Hepatocyte (in vitro differentiated cells): ENCODE measurements at regions not wholly inside any gene's neighbourhood (a gene's known extent, or its start where the extent isn't known, plus 50 kb on each side); places are given as distances from the start of the nearest gene placed in this dataset.

Experiments
- DNase-seq: peaks from one replicate; pipeline ENCODE4 v3.0.0-alpha.2; 2016; ENCODE audit warnings: low spot score
- H2AFZ ChIP-seq: fragments of 200-600 bp; sonication (generic); 2 replicates; pipeline ENCODE4 v1.6.0; 2016; ENCODE audit warnings: antibody characterized with exemption, mild to moderate bottlenecking
- H3K27ac ChIP-seq: fragments of 200-600 bp; sonication (generic); 2 replicates; pipeline ENCODE4 v1.5.1; 2016; ENCODE audit warnings: mild to moderate bottlenecking
- H3K27me3 ChIP-seq: fragments of 200-600 bp; sonication (generic); 2 replicates; pipeline ENCODE4 v1.6.1; 2016
- H3K36me3 ChIP-seq: fragments of 200-600 bp; sonication (generic); replicated peaks from 2 replicates; pipeline ENCODE4 v1.5.1; 2016; ENCODE audit warnings: low read depth; ENCODE audit not compliant: insufficient read depth
- H3K4me1 ChIP-seq: fragments of 200-600 bp; sonication (generic); 2 replicates; pipeline ENCODE4 v1.5.1; 2016; ENCODE audit warnings: mild to moderate bottlenecking, moderate library complexity; ENCODE audit not compliant: insufficient read depth
- H3K4me2 ChIP-seq: fragments of 200-600 bp; sonication (generic); 2 replicates; pipeline ENCODE4 v1.6.0; 2016
- H3K4me3 ChIP-seq: fragments of 200-600 bp; sonication (generic); 2 replicates; pipeline ENCODE4 v1.5.1; 2016; ENCODE audit warnings: mild to moderate bottlenecking
- H3K79me2 ChIP-seq: fragments of 200-600 bp; sonication (generic); 2 replicates; pipeline ENCODE4 v1.6.0; 2017; ENCODE audit warnings: mild to moderate bottlenecking
- H3K9me2 ChIP-seq: fragments of 200-600 bp; sonication (generic); replicated peaks from 2 replicates; pipeline ENCODE4 v1.6.0; 2017; ENCODE audit warnings: mild to moderate bottlenecking; ENCODE audit not compliant: insufficient read depth
- H3K9me3 ChIP-seq: fragments of 200-600 bp; sonication (generic); 2 replicates; pipeline ENCODE4 v1.5.1; 2016; ENCODE audit warnings: low read depth, mild to moderate bottlenecking
- H4K20me1 ChIP-seq: fragments of 200-600 bp; sonication (generic); 2 replicates; pipeline ENCODE4 v1.6.0; 2016; ENCODE audit warnings: mild to moderate bottlenecking; ENCODE audit not compliant: insufficient read depth, poor library complexity, severe bottlenecking
- EZH2 ChIP-seq: fragments of 200-600 bp; sonication (generic); IDR thresholded peaks from 2 replicates; pipeline ENCODE4 v1.6.1; 2016; ENCODE audit warnings: antibody characterized with exemption, mild to moderate bottlenecking, borderline replicate concordance
- EZH2phosphoT487 ChIP-seq: fragments of 200-600 bp; sonication (generic); IDR thresholded peaks from one replicate; pipeline ENCODE4 v1.6.1; 2018; ENCODE audit warnings: antibody characterized with exemption, mild to moderate bottlenecking, low read depth, moderate library complexity; ENCODE audit not compliant: unreplicated experiment, severe bottlenecking
- WGBS: methylation state at CpG from one replicate; pipeline ENCODE4 v1.1.6; 2016; ENCODE audit warnings: low lambda C conversion rate; ENCODE audit errors: missing lambda C conversion rate; 5-methylcytosine and 5-hydroxymethylcytosine counted together
- TF ChIP-seq, protein P1 (sequence below): fragments of 200-600 bp; sonication (generic); IDR thresholded peaks from 2 replicates; pipeline ENCODE4 v1.5.1; 2016; ENCODE audit warnings: antibody characterized with exemption, mild to moderate bottlenecking; ENCODE audit not compliant: poor library complexity

DNA sequence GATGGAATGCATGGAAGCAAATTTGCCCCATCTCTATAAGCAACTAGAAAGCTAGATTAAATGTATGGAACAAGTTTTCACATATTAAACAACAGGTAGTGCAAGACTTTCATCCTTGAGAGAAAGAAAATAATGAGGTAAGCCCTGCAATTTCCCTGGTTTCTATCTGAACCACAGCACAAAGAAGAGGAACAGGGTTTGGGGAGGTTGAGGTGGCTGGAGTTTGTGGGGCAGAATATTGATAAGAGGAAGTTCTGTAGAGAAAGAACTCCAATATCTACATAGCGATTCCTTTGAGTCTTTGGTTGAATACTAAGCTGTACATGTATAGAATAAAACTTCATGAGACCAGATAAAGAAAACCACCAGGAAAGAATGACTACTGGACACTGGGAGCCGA, 96.3 kb upstream of the CCND2 start:
- WGBS, result 100% methylated on average over 2 of the region's 2 CpGs
- no peaks in the 10 kb centered on the region for H3K9me3 ChIP-seq
- TF ChIP-seq, protein P1, sequence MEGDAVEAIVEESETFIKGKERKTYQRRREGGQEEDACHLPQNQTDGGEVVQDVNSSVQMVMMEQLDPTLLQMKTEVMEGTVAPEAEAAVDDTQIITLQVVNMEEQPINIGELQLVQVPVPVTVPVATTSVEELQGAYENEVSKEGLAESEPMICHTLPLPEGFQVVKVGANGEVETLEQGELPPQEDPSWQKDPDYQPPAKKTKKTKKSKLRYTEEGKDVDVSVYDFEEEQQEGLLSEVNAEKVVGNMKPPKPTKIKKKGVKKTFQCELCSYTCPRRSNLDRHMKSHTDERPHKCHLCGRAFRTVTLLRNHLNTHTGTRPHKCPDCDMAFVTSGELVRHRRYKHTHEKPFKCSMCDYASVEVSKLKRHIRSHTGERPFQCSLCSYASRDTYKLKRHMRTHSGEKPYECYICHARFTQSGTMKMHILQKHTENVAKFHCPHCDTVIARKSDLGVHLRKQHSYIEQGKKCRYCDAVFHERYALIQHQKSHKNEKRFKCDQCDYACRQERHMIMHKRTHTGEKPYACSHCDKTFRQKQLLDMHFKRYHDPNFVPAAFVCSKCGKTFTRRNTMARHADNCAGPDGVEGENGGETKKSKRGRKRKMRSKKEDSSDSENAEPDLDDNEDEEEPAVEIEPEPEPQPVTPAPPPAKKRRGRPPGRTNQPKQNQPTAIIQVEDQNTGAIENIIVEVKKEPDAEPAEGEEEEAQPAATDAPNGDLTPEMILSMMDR, result no peak
- TF ChIP-seq EZH2 (no peak), EZH2phosphoT487 (no peak)
- H2AFZ ChIP-seq, result no peak overlapping the region
- no peaks in the 10 kb centered on the region for H4K20me1 ChIP-seq
- H3K79me2 ChIP-seq, result no peaks in the 10 kb centered on the region
- H3K4me2 ChIP-seq, result no peak overlapping the region
- H3K36me3 ChIP-seq, result no peaks in the 10 kb centered on the region
- DNase-seq, result no peak
- H3K27me3 ChIP-seq, result no peaks in the 10 kb centered on the region
- no peak overlapping the region for H3K4me3 ChIP-seq
- no peaks in the 10 kb centered on the region for H3K9me2 ChIP-seq
- no peaks in the 10 kb centered on the region for H3K4me1 ChIP-seq
- H3K27ac ChIP-seq, result no peak overlapping the region

- no peaks in the 10 kb centered on the region for H3K9me2 ChIP-seq
- no peak overlapping the region for H2AFZ ChIP-seq
- H3K79me2 ChIP-seq, result no peaks in the 10 kb centered on the region
- no peak overlapping the region for H3K4me3 ChIP-seq
- H3K36me3 ChIP-seq, result no peaks in the 10 kb centered on the region
- TF ChIP-seq, protein P1, result no peak
- no peak for TF ChIP-seq EZH2
- H3K27ac ChIP-seq, result no peak overlapping the region
- no peaks in the 10 kb centered on the region for H3K4me1 ChIP-seq
- H3K9me3 ChIP-seq, result no peaks in the 10 kb centered on the region
- H3K27me3 ChIP-seq, result no peaks in the 10 kb centered on the region
- no peak for DNase-seq
- no peaks in the 10 kb centered on the region for H4K20me1 ChIP-seq
- no peak overlapping the region for H3K4me2 ChIP-seq
Measured at GRCh38 chr12:4176168-4176567, 97.4 kb upstream of the CCND2 start.

GRCh38 chr12:4174417-4174816, 99.1 kb upstream of the CCND2 start:
- H3K9me3 ChIP-seq, result no peaks in the 10 kb centered on the region
- no peaks in the 10 kb centered on the region for H3K79me2 ChIP-seq
- no peaks in the 10 kb centered on the region for H3K36me3 ChIP-seq
- no peaks in the 10 kb centered on the region for H4K20me1 ChIP-seq
- no peak overlapping the region for H3K4me3 ChIP-seq
- no peaks in the 10 kb centered on the region for H3K9me2 ChIP-seq
- WGBS, result 90% methylated on average over 3 of the region's 3 CpGs
- H3K27ac ChIP-seq, result no peak overlapping the region
- H3K27me3 ChIP-seq, result no peaks in the 10 kb centered on the region
- TF ChIP-seq, protein P1, result no peak
- TF ChIP-seq EZH2 (no peak), EZH2phosphoT487 (no peak)
- no peak overlapping the region for H3K4me2 ChIP-seq
- no peak for DNase-seq
- H3K4me1 ChIP-seq, result no peaks in the 10 kb centered on the region
- no peak overlapping the region for H2AFZ ChIP-seq

DNA sequence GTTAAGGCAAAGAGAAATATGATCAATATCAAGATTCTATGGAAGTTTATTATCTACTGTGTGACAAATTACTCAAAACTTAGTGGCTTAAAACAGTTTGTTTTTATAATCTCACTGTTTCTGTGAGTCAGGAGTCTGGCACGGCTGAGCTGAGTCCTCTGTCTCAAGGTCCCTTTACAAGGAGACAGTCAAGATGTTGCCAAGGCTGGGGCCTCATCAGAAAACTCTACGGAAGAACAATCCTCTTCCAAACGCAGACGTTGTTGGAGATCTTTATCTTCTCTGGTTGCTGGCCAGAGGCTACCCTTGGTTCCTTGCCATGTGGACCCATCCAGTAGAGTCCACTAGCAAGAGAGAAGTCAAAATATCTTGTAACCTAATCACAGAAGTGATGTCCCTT, 100.6 kb upstream of the CCND2 start:
- no peak overlapping the region for H3K4me3 ChIP-seq
- H3K9me3 ChIP-seq, result no peaks in the 10 kb centered on the region
- no peaks in the 10 kb centered on the region for H3K4me1 ChIP-seq
- no peaks in the 10 kb centered on the region for H4K20me1 ChIP-seq
- no peaks in the 10 kb centered on the region for H3K27me3 ChIP-seq
- H2AFZ ChIP-seq, result no peak overlapping the region
- 39% methylated on average over 4 of the region's 4 CpGs for WGBS
- H3K9me2 ChIP-seq, result no peaks in the 10 kb centered on the region
- H3K27ac ChIP-seq, result no peak overlapping the region
- H3K79me2 ChIP-seq, result no peaks in the 10 kb centered on the region
- no peak overlapping the region for H3K4me2 ChIP-seq
- TF ChIP-seq EZH2 (no peak), EZH2phosphoT487 (no peak)
- TF ChIP-seq, protein P1, result no peak
- H3K36me3 ChIP-seq, result no peaks in the 10 kb centered on the region
- DNase-seq, result peak; percentile 16
